HepG2 (cell line): ENCODE measurements at regions not wholly inside any gene's neighbourhood (a gene's known extent, or its start where the extent isn't known, plus 50 kb on each side); places are given as distances from the start of the nearest gene placed in this dataset.

Experiments
- ATAC-seq: fragments of 200-7000 bp; cut with Tn5 transposase; 3 replicates; pipeline ENCODE4 v1.9.1; 2020; ENCODE audit warnings: mild to moderate bottlenecking, moderate library complexity
- BruUV-seq: library from RNA; stranded (reverse); fragments of 400-500 nt; replicated peaks from 2 replicates; lab custom pipeline; 2021; lab: Mats Ljungman, UMichigan
- CTCF ChIA-PET: fragments of 300-600 bp; formaldehyde crosslinking; extraction: SDS; loops from one replicate; lab custom pipeline; 2021; ENCODE audit warnings: low total read pairs, inconsistent platforms, low intra/inter-chr PET ratio; lab: Yijun Ruan, JAX
- POLR2A ChIA-PET: fragments of 350-600 bp; sonication (Branson Sonifier 250); formaldehyde crosslinking; loops from one replicate; lab custom pipeline; 2020; ENCODE audit warnings: antibody characterized with exemption, inconsistent platforms; lab: Yijun Ruan, JAX
- DNase-seq: peaks from one replicate; pipeline ENCODE4 v3.0.0-alpha.2; 2015; ENCODE audit warnings: low spot score
- FAIRE-seq: peaks from 3 replicates; lab custom pipeline; 2011; peaks lifted over from hg19 to GRCh38; lab: Jason Lieb, UNC
- H2AFZ ChIP-seq: one replicate; pipeline ENCODE4 v1.6.1; 2011; ENCODE audit warnings: low read length, inconsistent platforms
- H3K27ac ChIP-seq: fragments of 300-600 bp; 3 replicates; pipeline ENCODE4 v1.8.0; 2011; ENCODE audit warnings: mixed run types, mild to moderate bottlenecking, mixed read lengths, low read length, inconsistent platforms; ENCODE audit not compliant: insufficient read depth; ENCODE audit errors: extremely low read length
- H3K27me3 ChIP-seq, 2 experiments: fragments of 200-600 bp in 1 of 2; 2 replicates in 1 of 2; 3 replicates in 1 of 2; pipeline versions ENCODE4 v1.6.0 to v1.8.0; 2011; ENCODE audit warnings: low read length in 2 of 2, mild to moderate bottlenecking in 2 of 2, moderate library complexity in 2 of 2, inconsistent platforms in 1 of 2; ENCODE audit not compliant: insufficient read depth in 2 of 2, control insufficient read depth in 1 of 2
- H3K36me3 ChIP-seq, 2 experiments: fragments of 200-600 bp in 1 of 2; replicated peaks in 1 of 2; 2 replicates in 1 of 2; 3 replicates in 1 of 2; pipeline versions ENCODE4 v1.5.1 to v1.8.0; 2011; ENCODE audit warnings: low read length in 2 of 2, inconsistent platforms in 1 of 2; ENCODE audit not compliant: insufficient read depth in 2 of 2, control insufficient read depth in 1 of 2
- H3K4me1 ChIP-seq: 2 replicates; pipeline ENCODE4 v1.5.1; 2012; ENCODE audit warnings: low read length, inconsistent platforms; ENCODE audit not compliant: insufficient read depth
- H3K4me2 ChIP-seq: 2 replicates; pipeline ENCODE4 v1.6.0; 2011; ENCODE audit warnings: low read depth, low read length, inconsistent platforms
- H3K4me3 ChIP-seq, 3 experiments: fragments of 200-600 bp in 1 of 3; sonication (generic), shearing (Covaris generic) in 1 of 3; replicated peaks in 1 of 3; 2 replicates each; pipeline ENCODE4 v1.5.1; 2011 to 2016; ENCODE audit warnings: low read length in 3 of 3, inconsistent platforms in 2 of 3, low read depth in 2 of 3, mild to moderate bottlenecking in 2 of 3, control low read depth in 1 of 3, mixed read lengths in 1 of 3; ENCODE audit not compliant: insufficient read depth in 1 of 3
- H3K79me2 ChIP-seq: one replicate; pipeline ENCODE4 v1.6.1; 2011; ENCODE audit warnings: low read length, inconsistent platforms; ENCODE audit not compliant: insufficient read depth
- H3K9ac ChIP-seq: 2 replicates; pipeline ENCODE4 v1.6.0; 2011; ENCODE audit warnings: mild to moderate bottlenecking, low read depth, low read length, inconsistent platforms; ENCODE audit not compliant: insufficient read depth
- H3K9me3 ChIP-seq: 2 replicates; pipeline ENCODE4 v1.5.1; 2012; ENCODE audit warnings: mild to moderate bottlenecking, low read length
- H4K20me1 ChIP-seq: 2 replicates; pipeline ENCODE4 v1.6.0; 2011; ENCODE audit warnings: inconsistent platforms, mild to moderate bottlenecking, low read length, moderate library complexity; ENCODE audit not compliant: insufficient read depth
- EED ChIP-seq: sonication (generic); formaldehyde crosslinking; IDR thresholded peaks from 2 replicates; pipeline ENCODE4 v1.5.0; 2020; ENCODE audit warnings: mild to moderate bottlenecking, missing genetic modification reagents
- EZH2 ChIP-seq: conservative IDR thresholded peaks from 2 replicates; pipeline ENCODE4 v1.6.1; 2012; ENCODE audit warnings: mild to moderate bottlenecking, low read depth, low read length, moderate library complexity
- FOXP1 ChIP-seq, 2 experiments: fragments of 450-650 bp in 1 of 2; IDR thresholded peaks; 2 replicates each; pipeline ENCODE4 v1.6.1; 2017 to 2018; ENCODE audit warnings: antibody characterized with exemption in 1 of 2
- PAXIP1 ChIP-seq: sonication (generic); formaldehyde crosslinking; conservative IDR thresholded peaks from 2 replicates; pipeline ENCODE4 v1.4.0; 2020; ENCODE audit warnings: mild to moderate bottlenecking, missing genetic modification reagents, moderate library complexity
- PRMT3 ChIP-seq: sonication (generic); formaldehyde crosslinking; IDR thresholded peaks from 2 replicates; pipeline ENCODE4 v1.8.1; 2022; ENCODE audit warnings: low read depth, mild to moderate bottlenecking, moderate library complexity, missing genetic modification reagents, borderline replicate concordance
- SIX1 ChIP-seq: sonication (generic); formaldehyde crosslinking; IDR thresholded peaks from 2 replicates; pipeline ENCODE4 v1.4.0; 2020; ENCODE audit warnings: missing genetic modification reagents, borderline replicate concordance
- TOE1 ChIP-seq: sonication (generic); formaldehyde crosslinking; IDR thresholded peaks from 2 replicates; pipeline ENCODE4 v1.4.0; 2020; ENCODE audit warnings: mild to moderate bottlenecking, missing genetic modification reagents
- XRCC5 ChIP-seq: fragments of 200-400 bp; formaldehyde crosslinking; optimal IDR thresholded peaks from 2 replicates; pipeline ENCODE3; 2017; ENCODE audit warnings: mild to moderate bottlenecking, low read length
- ZFP1 ChIP-seq: IDR thresholded peaks from 2 replicates; pipeline ENCODE4 v1.6.1; 2016
- ZMYM4 ChIP-seq: sonication (generic); formaldehyde crosslinking; IDR thresholded peaks from 2 replicates; pipeline ENCODE4 v1.8.1; 2023; ENCODE audit warnings: mild to moderate bottlenecking, missing genetic modification reagents
- ZNF33A ChIP-seq: sonication (generic); formaldehyde crosslinking; IDR thresholded peaks from 2 replicates; pipeline ENCODE4 v1.5.1; 2020; ENCODE audit warnings: missing genetic modification reagents, mild to moderate bottlenecking, moderate library complexity, borderline replicate concordance
- ZNF563 ChIP-seq: sonication (generic); formaldehyde crosslinking; IDR thresholded peaks from 2 replicates; pipeline ENCODE4 v1.8.0; 2022; ENCODE audit warnings: mild to moderate bottlenecking, moderate library complexity, missing genetic modification reagents
- ZNF569 ChIP-seq: sonication (generic); formaldehyde crosslinking; IDR thresholded peaks from 2 replicates; pipeline ENCODE4 v1.5.0; 2020; ENCODE audit warnings: mild to moderate bottlenecking, missing genetic modification reagents, moderate library complexity, borderline replicate concordance
- ZNF577 ChIP-seq: sonication (generic); formaldehyde crosslinking; IDR thresholded peaks from 2 replicates; pipeline ENCODE4 v1.4.0; 2020; ENCODE audit warnings: mild to moderate bottlenecking, low read depth, missing genetic modification reagents, borderline replicate concordance
- ZNF782 ChIP-seq: sonication (generic); formaldehyde crosslinking; IDR thresholded peaks from 2 replicates; pipeline ENCODE4 v1.4.0; 2020; ENCODE audit warnings: missing genetic modification reagents, mild to moderate bottlenecking, borderline replicate concordance
- WGBS: methylation state at CpG from one replicate; pipeline ENCODE4 v1.1.6; 2017; ENCODE audit warnings: low lambda C conversion rate; 5-methylcytosine and 5-hydroxymethylcytosine counted together
- in situ Hi-C: cut with HindIII; loops from 2 replicates; pipeline ENCODE4 v1.10.0; 2017; ENCODE audit warnings: low pct_unique_long_range_greater_than_20kb; ENCODE audit not compliant: extremely low pct_ligation_motif_present
- intact Hi-C: fragments of 100-400 bp; cut with micrococcal nuclease; formaldehyde crosslinking; loops from one replicate; pipeline ENCODE4 v1.10.0; 2022; ENCODE audit not compliant: unreplicated experiment

GRCh38 chr5:100165309-100165708 lies 369.9 kb upstream of the FAM174A start (continued):
- TF ChIP-seq FOXP1 (IDR thresholded peaks at IDR 0.05): no peak
- TF ChIP-seq FOXP1 (CRISPR knock-in tag; IDR thresholded peaks at IDR 0.05): no peak
- no peak for TF ChIP-seq EZH2
- TF ChIP-seq PRMT3 (CRISPR knock-in tag): no peak
- no peak for TF ChIP-seq ZNF577 (CRISPR knock-in tag)
- TF ChIP-seq ZNF569: no peak
- no peak for TF ChIP-seq XRCC5
- TF ChIP-seq TOE1 (CRISPR knock-in tag): no peak
- no peak for TF ChIP-seq ZNF782
- TF ChIP-seq ZMYM4: no peak
- TF ChIP-seq ZNF563 (CRISPR knock-in tag): no peak
- TF ChIP-seq, all 625 proteins: peak for 0

GRCh38 chr5:100161868-100162267 lies 373.3 kb upstream of the FAM174A start:
- intact Hi-C loops (no loop called here), in situ Hi-C loops (no loop called here)
- 6% methylated on average over 1 of the region's 1 CpG for WGBS
- no peak overlapping the region for H3K27ac ChIP-seq
- H3K79me2 ChIP-seq: no peaks in the 10 kb centered on the region
- H3K36me3 ChIP-seq: no peaks in the 10 kb centered on the region
- H2AFZ ChIP-seq: no peak overlapping the region
- DNase-seq: no peak
- POLR2A ChIA-PET: no interaction called here
- no peak for ATAC-seq
- H3K4me1 ChIP-seq: no peaks in the 10 kb centered on the region
- peaks cover 59% of the 10 kb centered on the region for H3K9me3 ChIP-seq
- no peak for FAIRE-seq
- no peak overlapping the region for H3K4me2 ChIP-seq
- no peak overlapping the region for H3K9ac ChIP-seq
- no peak overlapping the region for H3K4me3 ChIP-seq
- TF ChIP-seq SIX1 (CRISPR knock-in tag): no peak
- TF ChIP-seq PAXIP1: no peak
- no peak for TF ChIP-seq ZFP1
- no peak for TF ChIP-seq EED
- TF ChIP-seq ZNF33A (CRISPR knock-in tag): no peak
- TF ChIP-seq, all 625 proteins: peak for 0
- Histone ChIP-seq H3K27me3 (no peaks in the 10 kb centered on the region; a peak in 1 of 5 replicates), H4K20me1 (no peaks in the 10 kb centered on the region)
- no TSS peak for BruUV-seq
- CTCF ChIA-PET: no interaction called here
